KMS-11 (cell line): ENCODE measurements at regions not wholly inside any gene's neighbourhood (a gene's known extent, or its start where the extent isn't known, plus 50 kb on each side); places are given as distances from the start of the nearest gene placed in this dataset.
"Not testable (repeated sequence)": the region's sequence is repeated elsewhere in the genome, so short reads cannot be mapped to it uniquely, and the experiment has no call there.

ENCODE experiments used
- H2AFZ ChIP-seq: fragments of 200-600 bp; sonication (generic); 2 replicates; pipeline ENCODE4 v1.6.1; 2016; ENCODE audit warnings: antibody characterized with exemption, mixed run types, low read depth
- H3K27ac ChIP-seq: fragments of 200-600 bp; sonication (generic); 2 replicates; pipeline ENCODE4 v1.6.1; 2016; ENCODE audit warnings: mild to moderate bottlenecking, mixed run types
- H3K27me3 ChIP-seq: fragments of 200-600 bp; sonication (generic); 2 replicates; pipeline ENCODE4 v1.6.1; 2017; ENCODE audit warnings: mild to moderate bottlenecking, low read depth, mixed run types, moderate library complexity; ENCODE audit not compliant: insufficient read depth
- H3K36me3 ChIP-seq: fragments of 200-600 bp; sonication (generic); 2 replicates; pipeline ENCODE4 v1.6.1; 2017; ENCODE audit warnings: mild to moderate bottlenecking, mixed run types; ENCODE audit not compliant: insufficient read depth
- H3K4me1 ChIP-seq: fragments of 200-600 bp; sonication (generic); 2 replicates; pipeline ENCODE4 v1.6.1; 2016; ENCODE audit warnings: mild to moderate bottlenecking, low read depth, mixed run types; ENCODE audit not compliant: poor library complexity, severe bottlenecking
- H3K4me2 ChIP-seq: fragments of 200-600 bp; sonication (generic); 2 replicates; pipeline ENCODE4 v1.7.0; 2016; ENCODE audit warnings: mild to moderate bottlenecking, mixed run types
- H3K4me3 ChIP-seq: fragments of 200-600 bp; sonication (generic); IDR thresholded peaks from 2 replicates; pipeline ENCODE4 v1.6.1; 2017; ENCODE audit warnings: low read depth, low read length, mixed read lengths; ENCODE audit not compliant: insufficient read depth
- H3K79me2 ChIP-seq: fragments of 200-600 bp; sonication (generic); 2 replicates; pipeline ENCODE4 v1.6.1; 2016; ENCODE audit warnings: low read depth, mixed run types; ENCODE audit not compliant: insufficient read depth
- H3K9ac ChIP-seq: fragments of 200-600 bp; sonication (generic); 2 replicates; pipeline ENCODE4 v1.6.1; 2016; ENCODE audit warnings: mild to moderate bottlenecking, mixed run types
- H4K20me1 ChIP-seq: fragments of 200-600 bp; sonication (generic); 2 replicates; pipeline ENCODE4 v1.6.1; 2016; ENCODE audit warnings: mild to moderate bottlenecking, mixed run types; ENCODE audit not compliant: insufficient read depth

DNA sequence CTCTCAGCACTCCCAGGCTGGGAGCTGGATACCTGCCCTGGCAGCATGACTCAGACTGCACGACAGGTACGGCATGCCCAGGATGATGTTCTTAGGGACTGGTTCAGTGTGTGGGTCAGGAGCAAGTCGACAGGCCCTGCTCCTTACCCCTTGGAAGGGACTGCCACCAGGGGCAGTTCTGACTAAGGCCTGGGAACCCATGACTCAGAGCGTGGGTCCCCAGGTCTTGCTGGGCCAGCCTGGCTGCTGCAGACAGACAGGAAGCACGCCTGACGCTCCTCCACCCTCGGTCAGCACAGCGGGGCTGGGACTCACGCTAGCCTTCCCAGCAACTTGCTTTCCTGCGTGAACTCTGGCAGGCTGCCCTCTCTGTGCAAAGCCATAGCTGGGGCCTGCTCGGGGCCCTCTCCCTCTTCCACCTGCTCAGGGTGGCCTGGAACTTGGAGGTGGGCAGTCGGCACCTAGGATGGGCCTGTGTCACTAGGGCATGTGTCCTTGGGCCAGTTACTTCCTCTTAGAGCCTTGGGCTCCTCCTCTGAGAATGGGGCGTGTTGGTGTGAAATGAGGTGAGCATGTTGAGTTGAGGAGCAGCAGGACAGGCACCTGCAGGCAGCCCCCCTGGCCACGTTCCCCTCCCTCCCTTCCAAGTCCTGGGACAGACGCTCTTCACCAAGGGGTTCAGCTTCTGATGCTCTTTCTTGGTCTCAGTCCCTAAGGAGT, 127.0 kb upstream of the AKAP13 start:
- H3K36me3 ChIP-seq, H3K79me2 ChIP-seq, H3K4me2 ChIP-seq, H3K4me3 ChIP-seq, H3K27me3 ChIP-seq, H3K27ac ChIP-seq, H3K4me1 ChIP-seq, H3K9ac ChIP-seq, H2AFZ ChIP-seq, H4K20me1 ChIP-seq: not testable (repeated sequence)

DNA sequence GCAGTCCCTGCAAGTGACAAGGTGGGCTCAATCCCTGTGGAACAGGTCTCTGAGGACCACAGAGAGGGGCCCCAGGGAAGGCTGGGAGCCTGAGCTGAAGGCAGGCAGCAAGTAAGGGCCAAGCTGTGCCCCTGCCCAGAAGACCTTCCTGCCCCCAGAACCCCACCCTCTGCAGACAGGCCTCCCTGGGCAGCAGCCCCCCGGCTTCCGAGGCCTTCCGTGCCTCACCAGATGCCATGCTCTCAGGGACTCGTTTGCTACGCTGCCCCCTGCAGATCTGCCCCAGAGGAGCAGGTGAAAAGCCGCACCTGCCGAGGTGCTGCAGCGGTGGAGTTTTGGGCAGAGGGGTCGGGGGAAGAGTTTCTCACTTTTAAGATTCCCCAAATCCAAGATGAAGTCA, 125.4 kb upstream of the AKAP13 start:
- H3K4me2 ChIP-seq, H3K4me1 ChIP-seq, H3K36me3 ChIP-seq, H3K27me3 ChIP-seq, H3K27ac ChIP-seq, H3K9ac ChIP-seq, H2AFZ ChIP-seq, H3K79me2 ChIP-seq, H4K20me1 ChIP-seq, H3K4me3 ChIP-seq: not testable (repeated sequence)

DNA sequence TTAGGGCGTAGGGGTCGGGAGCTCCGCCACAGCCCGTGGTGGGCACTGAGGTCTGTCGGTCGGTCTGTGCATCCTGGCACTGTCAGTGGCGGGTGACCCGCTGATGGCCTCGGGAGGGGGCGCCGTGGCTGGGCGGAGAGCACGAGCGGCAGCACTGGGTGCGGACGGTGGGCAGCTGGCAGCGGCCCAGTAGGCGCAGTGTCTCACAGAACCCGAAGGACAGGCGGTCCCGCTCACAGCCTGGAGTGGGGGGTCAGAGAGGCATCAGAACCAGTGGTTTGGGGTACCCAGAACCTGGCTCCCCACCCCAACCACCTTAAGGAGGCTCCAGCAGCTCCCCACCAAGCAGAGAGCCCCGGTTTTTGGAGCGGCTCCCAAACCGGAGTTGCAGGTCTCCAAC, 124.9 kb upstream of the AKAP13 start:
- H3K4me2 ChIP-seq, H3K27ac ChIP-seq, H3K4me1 ChIP-seq, H3K36me3 ChIP-seq, H3K9ac ChIP-seq, H3K4me3 ChIP-seq, H2AFZ ChIP-seq, H3K79me2 ChIP-seq, H4K20me1 ChIP-seq, H3K27me3 ChIP-seq: not testable (repeated sequence)

DNA sequence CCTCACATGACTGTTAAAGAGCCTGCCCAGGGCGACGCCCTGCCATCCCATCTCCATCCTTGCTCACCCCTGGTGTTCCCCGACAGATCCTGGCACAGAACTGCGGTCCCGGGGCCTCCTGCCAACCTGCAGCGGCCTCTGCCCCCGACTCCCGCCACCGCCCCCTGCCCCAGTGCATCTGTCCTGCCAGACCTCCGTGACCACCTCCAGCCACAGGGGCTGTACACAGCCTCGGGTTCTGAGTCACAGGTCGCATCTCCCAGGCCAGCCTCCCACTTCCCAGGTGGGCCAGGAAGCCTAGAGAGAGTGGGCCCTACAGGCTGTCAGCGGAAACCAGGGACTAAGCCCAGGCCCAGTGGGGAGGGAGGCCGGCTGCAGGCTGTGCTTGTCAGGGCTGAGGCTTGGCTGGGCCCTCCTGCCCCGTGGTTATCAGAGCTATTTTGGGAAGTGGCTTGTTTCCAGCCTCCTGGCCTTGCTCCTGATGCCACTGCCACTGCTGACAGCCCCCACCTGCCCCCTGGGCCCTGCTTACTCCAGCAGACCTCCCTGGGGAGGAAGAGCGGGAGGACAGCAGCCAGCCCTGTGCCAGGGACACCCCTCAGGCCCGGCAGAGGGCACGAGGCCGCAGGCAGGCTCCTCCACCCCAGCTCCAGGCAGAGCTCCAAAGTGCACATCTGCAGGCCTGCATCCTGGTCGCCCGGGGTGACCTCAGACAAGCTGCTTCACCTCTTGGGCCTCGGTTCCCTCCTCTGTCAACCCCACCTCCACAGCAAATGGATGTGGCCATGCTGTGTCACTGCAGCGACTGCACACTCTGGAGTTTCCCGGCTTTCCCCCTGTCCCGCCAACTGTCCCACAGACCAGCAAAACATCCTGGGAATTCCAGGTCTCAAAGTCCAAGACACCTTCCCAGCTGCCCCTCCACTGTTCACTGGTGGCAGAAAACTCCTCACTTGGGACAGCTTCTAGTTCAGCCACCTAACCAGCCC, 124.1 kb upstream of the AKAP13 start:
- H2AFZ ChIP-seq, H3K27me3 ChIP-seq, H3K4me3 ChIP-seq, H4K20me1 ChIP-seq, H3K9ac ChIP-seq, H3K79me2 ChIP-seq, H3K4me1 ChIP-seq, H3K36me3 ChIP-seq, H3K27ac ChIP-seq, H3K4me2 ChIP-seq: not testable (repeated sequence)

DNA sequence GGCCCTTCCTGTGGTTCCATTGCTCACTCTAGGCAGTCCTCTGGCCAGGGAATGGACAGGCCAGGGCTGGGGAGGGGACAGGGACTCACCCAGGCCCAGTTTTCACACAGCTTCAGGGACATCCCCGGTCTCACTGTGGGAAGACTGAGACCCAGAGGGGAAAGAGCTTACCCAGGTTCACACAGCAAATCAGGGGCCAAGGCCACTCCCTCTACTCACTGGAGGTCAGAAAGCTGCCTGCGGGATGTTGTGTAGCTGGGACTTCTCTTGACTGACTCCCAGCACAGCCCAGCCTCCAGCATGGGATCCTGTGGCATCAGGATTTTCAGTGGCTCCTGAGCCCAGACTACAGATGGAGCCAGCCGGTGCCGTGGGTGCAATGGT, 122.3 kb upstream of the AKAP13 start:
- H4K20me1 ChIP-seq, H2AFZ ChIP-seq, H3K27me3 ChIP-seq, H3K9ac ChIP-seq, H3K27ac ChIP-seq, H3K4me1 ChIP-seq, H3K4me3 ChIP-seq, H3K79me2 ChIP-seq, H3K36me3 ChIP-seq, H3K4me2 ChIP-seq: not testable (repeated sequence)

DNA sequence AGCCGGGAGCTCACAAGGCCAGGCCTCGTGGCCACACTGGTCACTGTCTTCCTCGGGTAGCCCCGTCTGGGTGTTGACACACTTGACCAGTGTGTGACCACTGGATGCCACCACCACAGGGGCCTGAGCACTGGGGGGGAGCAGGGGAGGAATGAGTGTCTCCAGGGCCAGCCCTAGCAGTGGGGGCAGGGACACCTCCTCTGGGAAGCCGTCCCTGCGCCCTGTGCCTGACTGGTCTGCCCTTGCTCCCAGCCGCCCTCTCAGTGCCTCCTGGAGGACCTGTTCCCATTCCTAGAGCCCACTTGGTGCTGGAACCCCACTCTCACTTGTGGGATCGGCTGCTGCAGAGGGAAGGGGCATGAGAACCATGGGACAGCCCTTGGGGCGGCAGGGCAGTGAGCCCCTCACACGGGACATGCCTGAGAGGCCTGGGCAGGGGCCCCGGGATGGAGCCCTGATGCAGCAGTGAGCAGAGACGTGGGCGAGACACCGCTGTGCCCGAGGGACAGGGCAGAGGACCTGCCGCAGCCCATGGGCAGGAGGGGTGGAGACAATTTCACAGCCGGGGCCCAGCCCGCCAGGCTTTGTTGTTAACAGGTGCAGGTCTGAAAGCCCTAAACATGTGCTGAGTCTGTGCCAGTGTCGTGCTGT, 121.7 kb upstream of the AKAP13 start:
- H3K27me3 ChIP-seq, H3K79me2 ChIP-seq, H3K36me3 ChIP-seq, H2AFZ ChIP-seq, H4K20me1 ChIP-seq, H3K4me2 ChIP-seq, H3K27ac ChIP-seq, H3K9ac ChIP-seq, H3K4me3 ChIP-seq, H3K4me1 ChIP-seq: not testable (repeated sequence)

DNA sequence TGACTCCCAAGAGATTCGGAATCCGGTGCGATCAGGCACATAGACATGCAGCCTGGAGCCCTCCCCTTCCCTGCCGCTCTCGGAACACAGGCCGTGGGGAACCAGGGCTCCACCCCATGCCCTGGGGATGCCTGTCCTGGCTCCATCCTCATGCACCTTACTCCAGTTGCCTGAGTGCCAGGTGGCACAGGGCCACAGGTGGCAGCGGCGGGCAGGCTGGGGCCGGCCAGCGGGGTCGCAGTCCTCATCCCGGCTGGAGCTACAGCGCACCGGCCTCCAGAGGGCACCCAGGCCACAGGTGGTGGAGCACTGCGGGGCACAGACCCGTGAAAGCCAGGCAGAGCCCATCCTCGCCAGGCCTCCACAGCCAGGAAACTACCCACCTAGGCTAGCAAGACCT, 119.9 kb upstream of the AKAP13 start:
- not testable (repeated sequence) for H3K9ac ChIP-seq, H2AFZ ChIP-seq, H3K27me3 ChIP-seq, H3K27ac ChIP-seq, H4K20me1 ChIP-seq, H3K79me2 ChIP-seq, H3K4me1 ChIP-seq, H3K4me3 ChIP-seq, H3K36me3 ChIP-seq, H3K4me2 ChIP-seq

DNA sequence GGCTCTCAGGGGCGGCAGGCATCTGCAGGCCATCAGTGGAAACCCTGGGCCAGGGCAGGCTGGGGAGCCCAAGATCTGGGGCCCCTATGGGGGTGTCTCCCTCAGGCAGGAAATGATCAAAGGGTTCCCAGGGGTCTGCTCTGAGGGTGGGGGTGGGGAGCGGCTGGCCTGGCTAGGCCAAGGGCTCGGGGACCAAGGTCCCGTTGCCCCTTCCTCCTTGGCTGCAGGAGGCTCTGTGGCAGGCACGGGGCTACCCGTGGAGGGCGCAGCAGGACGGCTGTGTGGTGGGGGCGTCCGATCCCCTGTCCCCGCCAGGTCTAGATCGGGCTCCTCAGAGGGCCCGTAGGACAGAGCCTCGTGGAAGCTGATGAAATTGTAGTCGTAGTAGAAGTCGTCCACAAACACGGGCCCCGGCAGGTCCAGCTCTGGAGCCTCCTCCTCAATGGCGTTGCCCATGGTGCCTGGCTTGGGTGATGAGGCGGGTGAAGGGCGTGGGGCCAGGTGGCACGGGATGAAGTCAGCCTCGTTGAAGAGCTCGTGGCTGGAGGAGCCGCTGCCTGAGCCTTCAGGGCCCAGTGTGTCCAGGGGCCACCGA, 117.8 kb upstream of the AKAP13 start:
- not testable (repeated sequence) for H3K79me2 ChIP-seq, H3K4me2 ChIP-seq, H3K36me3 ChIP-seq, H3K27ac ChIP-seq, H3K4me1 ChIP-seq, H3K27me3 ChIP-seq, H3K9ac ChIP-seq, H4K20me1 ChIP-seq, H2AFZ ChIP-seq, H3K4me3 ChIP-seq

DNA sequence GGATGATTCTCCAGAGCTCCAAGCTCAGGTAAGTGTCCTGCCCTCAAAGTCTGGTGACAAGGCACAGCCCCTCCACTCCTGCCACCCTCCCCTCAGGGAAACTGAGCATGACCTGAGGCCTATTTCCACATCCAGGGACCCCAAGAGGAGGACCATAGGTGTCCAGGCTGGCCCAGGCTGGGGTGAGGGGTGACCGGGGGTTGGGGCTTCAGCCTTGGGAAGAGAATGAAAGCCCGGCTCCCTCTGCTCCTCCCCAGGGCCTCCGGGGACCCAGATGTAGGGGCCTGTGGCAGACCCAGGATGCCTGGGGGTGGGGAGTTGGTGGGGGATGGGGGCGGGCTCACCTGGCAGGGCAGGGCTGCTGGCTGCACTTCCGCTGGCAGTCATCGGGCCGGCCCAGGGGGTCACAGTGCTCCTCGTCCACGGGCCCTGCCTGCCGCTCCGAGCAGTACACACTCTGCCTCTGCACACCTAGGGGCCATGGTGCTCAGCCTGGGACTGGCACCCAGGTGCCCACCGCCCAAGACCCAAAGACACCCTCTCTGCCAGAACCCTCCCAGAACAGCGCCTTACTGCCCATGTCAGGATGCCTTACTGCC, 116.5 kb upstream of the AKAP13 start:
- not testable (repeated sequence) for H2AFZ ChIP-seq, H3K9ac ChIP-seq, H3K27ac ChIP-seq, H3K4me1 ChIP-seq, H3K36me3 ChIP-seq, H3K79me2 ChIP-seq, H3K4me3 ChIP-seq, H3K4me2 ChIP-seq, H4K20me1 ChIP-seq, H3K27me3 ChIP-seq
